Neural cell (in vitro differentiated cells): ENCODE measurements at regions not wholly inside any gene's neighbourhood (a gene's known extent, or its start where the extent isn't known, plus 50 kb on each side); places are given as distances from the start of the nearest gene placed in this dataset.
"Not testable (repeated sequence)": the region's sequence is repeated elsewhere in the genome, so short reads cannot be mapped to it uniquely, and the experiment has no call there.

Experiments
- CTCF ChIP-seq: fragments of 450-650 bp; IDR thresholded peaks from 2 replicates; pipeline ENCODE4 v1.5.1; 2014; ENCODE audit warnings: antibody characterized with exemption, mild to moderate bottlenecking, moderate library complexity; ENCODE audit not compliant: poor library complexity, severe bottlenecking
- REST ChIP-seq: IDR thresholded peaks from 2 replicates; pipeline ENCODE4 v1.6.1; 2012; ENCODE audit warnings: borderline replicate concordance

GRCh38 chr17:72573492-72573801, 452.6 kb downstream of the SOX9 start:
- not testable (repeated sequence) for TF ChIP-seq CTCF, REST
